Upper lobe of left lung (tissue), 6 donors: ENCODE measurements at regions not wholly inside any gene's neighbourhood (a gene's known extent, or its start where the extent isn't known, plus 50 kb on each side); places are given as distances from the start of the nearest gene placed in this dataset.

ENCODE experiments used
- ATAC-seq, 2 donors: fragments of 200-7000 bp; cut with Tn5 transposase; one replicate each; pipeline ENCODE4 v1.9.1; 2022; ENCODE audit warnings: mild to moderate bottlenecking in 2 of 2, moderate library complexity in 2 of 2; ENCODE audit not compliant: low FRiP score in 2 of 2
- DNase-seq, 2 donors: peaks; one replicate each; pipeline ENCODE4 v3.0.0-alpha.2; 2019 to 2020
- H3K27ac ChIP-seq, 4 donors: fragments of 200-600 bp; sonication (generic); one replicate each; pipeline ENCODE4 v1.5.1; 2016 to 2019
- H3K27me3 ChIP-seq, 4 donors: fragments of 200-600 bp; sonication (generic); one replicate each; pipeline ENCODE4 v1.5.1; 2017 to 2019
- H3K36me3 ChIP-seq, 4 donors: fragments of 200-600 bp; sonication (generic); one replicate each; pipeline ENCODE4 v1.5.1; 2016 to 2019
- H3K4me1 ChIP-seq, 4 donors: fragments of 200-600 bp; sonication (generic); one replicate each; pipeline ENCODE4 v1.5.1; 2018 to 2019
- H3K4me3 ChIP-seq, 4 donors: fragments of 200-600 bp; sonication (generic); one replicate each; pipeline ENCODE4 v1.5.1; 2017 to 2019; ENCODE audit warnings: mild to moderate bottlenecking in 2 of 4, moderate library complexity in 1 of 4
- H3K9me3 ChIP-seq, 4 donors: fragments of 200-600 bp; sonication (generic); one replicate each; pipeline ENCODE4 v1.5.1; 2018 to 2019
- EP300 ChIP-seq, 4 donors: sonication (generic); formaldehyde crosslinking; IDR thresholded peaks; one replicate each; pipeline ENCODE4 v1.5.1; 2017; ENCODE audit warnings: antibody characterized with exemption in 4 of 4, control low read depth in 2 of 4
- POLR2A ChIP-seq, 4 donors: fragments of 450-650 bp; IDR thresholded peaks; one replicate each; pipeline ENCODE4 v1.5.1; 2016 to 2017; ENCODE audit warnings: antibody characterized with exemption in 4 of 4, mild to moderate bottlenecking in 2 of 4
- POLR2AphosphoS5 ChIP-seq, 2 donors: sonication (generic); formaldehyde crosslinking; IDR thresholded peaks; one replicate each; pipeline ENCODE4 v1.5.1; 2017; ENCODE audit warnings: antibody characterized with exemption in 2 of 2
- WGBS, 2 donors: methylation state at CpG; one replicate each; pipeline ENCODE4 v1.1.5; 2017 to 2018; 5-methylcytosine and 5-hydroxymethylcytosine counted together
- TF ChIP-seq, protein P1 (sequence below), 6 experiments: fragments of 450-650 bp in 4 of 6; fragments of 200-600 bp in 2 of 6; sonication (generic) in 2 of 6; IDR thresholded peaks; one replicate each; pipeline ENCODE4 v1.5.1; 2016 to 2019; ENCODE audit warnings: antibody characterized with exemption in 6 of 6
- donor health status: DM: no; HTN: no; CAD: no; lungs with moderate emphysema.
- donor health status: DM: no; HTN: yes; CAD: no; lungs with severe emphysema.

DNA sequence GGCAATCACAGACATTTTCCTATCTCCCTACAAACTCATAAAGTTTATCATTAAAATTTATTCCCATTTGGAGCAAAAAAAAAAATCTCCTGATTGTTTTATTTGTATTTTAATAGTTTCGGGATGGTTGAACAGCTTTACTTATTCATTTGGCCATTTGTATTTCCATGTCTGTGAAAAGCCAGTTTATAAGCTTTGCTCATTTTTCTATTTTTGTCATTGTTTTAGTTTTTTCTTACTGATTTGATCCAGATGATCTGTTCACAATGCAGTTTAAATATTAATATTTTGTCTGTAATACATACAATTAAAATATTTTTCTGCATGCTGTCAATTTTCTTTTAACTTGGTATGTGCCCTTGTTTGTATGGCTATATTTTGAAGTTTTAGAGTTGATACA lies 65.2 kb upstream of the CCN2 start:
- H3K27ac ChIP-seq = no peak overlapping the region
- H3K4me1 ChIP-seq = no peaks in the 10 kb centered on the region
- no peaks in the 10 kb centered on the region for H3K36me3 ChIP-seq
- no peaks in the 10 kb centered on the region for H3K9me3 ChIP-seq
- 84 to 100% methylated on average over 1 of the region's 1 CpG for WGBS, 2 donors
- H3K4me3 ChIP-seq = no peak overlapping the region
- no peak for TF ChIP-seq POLR2A (IDR thresholded peaks at IDR 0.05)
- no peak for TF ChIP-seq EP300 (IDR thresholded peaks at IDR 0.05)
- no peak for TF ChIP-seq POLR2AphosphoS5 (IDR thresholded peaks at IDR 0.05)
- TF ChIP-seq, protein P1, sequence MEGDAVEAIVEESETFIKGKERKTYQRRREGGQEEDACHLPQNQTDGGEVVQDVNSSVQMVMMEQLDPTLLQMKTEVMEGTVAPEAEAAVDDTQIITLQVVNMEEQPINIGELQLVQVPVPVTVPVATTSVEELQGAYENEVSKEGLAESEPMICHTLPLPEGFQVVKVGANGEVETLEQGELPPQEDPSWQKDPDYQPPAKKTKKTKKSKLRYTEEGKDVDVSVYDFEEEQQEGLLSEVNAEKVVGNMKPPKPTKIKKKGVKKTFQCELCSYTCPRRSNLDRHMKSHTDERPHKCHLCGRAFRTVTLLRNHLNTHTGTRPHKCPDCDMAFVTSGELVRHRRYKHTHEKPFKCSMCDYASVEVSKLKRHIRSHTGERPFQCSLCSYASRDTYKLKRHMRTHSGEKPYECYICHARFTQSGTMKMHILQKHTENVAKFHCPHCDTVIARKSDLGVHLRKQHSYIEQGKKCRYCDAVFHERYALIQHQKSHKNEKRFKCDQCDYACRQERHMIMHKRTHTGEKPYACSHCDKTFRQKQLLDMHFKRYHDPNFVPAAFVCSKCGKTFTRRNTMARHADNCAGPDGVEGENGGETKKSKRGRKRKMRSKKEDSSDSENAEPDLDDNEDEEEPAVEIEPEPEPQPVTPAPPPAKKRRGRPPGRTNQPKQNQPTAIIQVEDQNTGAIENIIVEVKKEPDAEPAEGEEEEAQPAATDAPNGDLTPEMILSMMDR (IDR thresholded peaks at IDR 0.05) = no peak
- no peaks in the 10 kb centered on the region for H3K27me3 ChIP-seq
- ATAC-seq (no peak), DNase-seq (no peak)

DNA sequence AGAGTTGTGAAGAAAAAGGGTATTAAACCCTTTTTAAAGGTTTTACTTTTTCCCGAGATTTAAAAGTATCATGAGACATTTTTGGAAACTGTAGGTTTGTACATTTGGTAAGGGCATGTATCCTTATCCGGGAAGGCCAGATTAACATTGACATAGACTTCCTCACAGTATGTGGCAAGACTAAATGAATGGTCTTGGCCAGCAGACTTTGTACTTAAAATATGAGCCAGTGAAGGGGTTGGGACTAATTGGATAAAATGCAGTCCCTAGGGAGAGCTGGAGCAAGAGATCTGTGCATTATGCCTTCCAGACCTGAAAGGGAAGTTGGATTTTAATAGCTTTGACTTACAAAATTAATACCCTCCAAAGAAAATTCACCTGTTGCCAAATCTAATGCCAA lies 60.4 kb upstream of the CCN2 start:
- peak in 1 of 2 donors; percentile 69 for ATAC-seq

DNA sequence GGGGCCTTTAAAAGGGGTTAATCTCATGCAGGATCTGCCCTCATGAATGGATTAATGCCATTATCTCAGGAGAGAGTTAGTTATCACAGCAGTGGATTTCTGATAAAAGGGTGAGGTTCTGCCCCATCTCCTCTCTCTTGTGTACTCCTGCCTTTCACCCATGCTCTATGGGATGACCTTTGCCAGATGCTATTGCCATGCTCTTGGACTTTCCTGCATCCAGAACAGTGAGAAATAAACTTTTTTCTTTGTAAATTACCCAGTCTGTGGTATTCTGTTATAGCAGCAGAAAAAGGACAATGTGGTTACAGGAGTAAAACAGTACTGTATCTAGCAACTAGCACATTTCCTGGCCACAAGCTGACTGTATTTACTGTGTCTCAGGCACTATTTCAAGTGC lies 58.0 kb upstream of the CCN2 start:
- H3K27ac ChIP-seq = no peak overlapping the region
- TF ChIP-seq EP300 (IDR thresholded peaks at IDR 0.05) (no peak), POLR2AphosphoS5 (IDR thresholded peaks at IDR 0.05) (no peak), POLR2A (IDR thresholded peaks at IDR 0.05) (no peak)
- TF ChIP-seq, protein P1 (IDR thresholded peaks at IDR 0.05) = no peak

More for the DNA sequence above, 60.4 kb upstream of the CCN2 start:
- no peaks in the 10 kb centered on the region for H3K9me3 ChIP-seq
- TF ChIP-seq, protein P1 (IDR thresholded peaks at IDR 0.05) = no peak
- TF ChIP-seq POLR2AphosphoS5 (IDR thresholded peaks at IDR 0.05) (no peak), EP300 (IDR thresholded peaks at IDR 0.05) (no peak), POLR2A (IDR thresholded peaks at IDR 0.05) (no peak)
- no peak for DNase-seq
- no peak overlapping the region for H3K27ac ChIP-seq
- H3K4me3 ChIP-seq = no peak overlapping the region
- H3K27me3 ChIP-seq = no peaks in the 10 kb centered on the region
- H3K36me3 ChIP-seq = no peaks in the 10 kb centered on the region
- 68 to 79% methylated on average over 2 of the region's 2 CpGs for WGBS, 2 donors
- no peaks in the 10 kb centered on the region for H3K4me1 ChIP-seq

DNA sequence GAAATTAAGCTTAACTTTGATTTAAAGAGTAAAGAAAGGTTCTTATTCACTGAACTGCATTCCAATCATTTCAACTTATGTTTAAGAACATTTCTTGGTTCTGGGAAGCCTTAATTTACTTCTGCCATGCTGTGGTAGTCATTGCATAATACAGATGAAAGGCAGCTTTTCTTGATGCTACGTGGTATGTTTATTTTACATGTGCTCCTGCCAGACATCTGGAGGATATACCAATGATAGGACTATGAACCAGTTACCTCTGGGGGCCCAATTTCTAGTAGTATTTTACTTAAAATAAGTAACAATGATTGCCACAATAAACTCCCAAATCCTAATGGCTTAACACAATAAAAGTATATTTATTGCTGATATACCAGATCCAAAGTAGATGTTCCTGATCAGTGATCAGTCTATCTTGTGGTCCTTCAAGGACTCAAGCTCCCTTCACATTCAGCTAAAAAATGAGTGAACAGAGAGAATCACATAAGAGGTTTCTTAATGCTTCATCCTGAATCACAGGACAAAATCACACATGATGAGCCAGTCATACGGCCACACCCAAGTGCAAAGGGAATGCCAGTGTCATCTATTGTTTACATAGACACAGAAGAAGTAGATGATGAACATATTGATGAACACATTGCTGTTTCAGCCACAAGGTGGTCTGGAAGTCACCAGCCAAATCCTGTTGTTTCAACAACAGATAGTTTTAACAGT lies 56.5 kb upstream of the CCN2 start:
- Histone ChIP-seq H3K4me3 (no peak overlapping the region), H3K9me3 (peaks cover 0 to 6% (median 1%) of the 10 kb centered on the region in 4 donors), H3K36me3 (no peaks in the 10 kb centered on the region), H3K27me3 (no peaks in the 10 kb centered on the region), H3K4me1 (no peaks in the 10 kb centered on the region), H3K27ac (no peak overlapping the region)
- ATAC-seq = no peak
- WGBS, 2 donors = 69 to 71% methylated on average over 2 of the region's 2 CpGs
- DNase-seq = no peak
- no peak for TF ChIP-seq EP300 (IDR thresholded peaks at IDR 0.05)
- no peak for TF ChIP-seq POLR2A (IDR thresholded peaks at IDR 0.05)
- no peak for TF ChIP-seq POLR2AphosphoS5 (IDR thresholded peaks at IDR 0.05)
- TF ChIP-seq, protein P1 (IDR thresholded peaks at IDR 0.05) = no peak

More for the DNA sequence above, 58.0 kb upstream of the CCN2 start:
- Histone ChIP-seq H3K4me1 (no peaks in the 10 kb centered on the region), H3K4me3 (no peak overlapping the region), H3K27me3 (no peaks in the 10 kb centered on the region), H3K9me3 (no peaks in the 10 kb centered on the region), H3K36me3 (no peaks in the 10 kb centered on the region)
- DNase-seq (no peak), ATAC-seq (no peak)

DNA sequence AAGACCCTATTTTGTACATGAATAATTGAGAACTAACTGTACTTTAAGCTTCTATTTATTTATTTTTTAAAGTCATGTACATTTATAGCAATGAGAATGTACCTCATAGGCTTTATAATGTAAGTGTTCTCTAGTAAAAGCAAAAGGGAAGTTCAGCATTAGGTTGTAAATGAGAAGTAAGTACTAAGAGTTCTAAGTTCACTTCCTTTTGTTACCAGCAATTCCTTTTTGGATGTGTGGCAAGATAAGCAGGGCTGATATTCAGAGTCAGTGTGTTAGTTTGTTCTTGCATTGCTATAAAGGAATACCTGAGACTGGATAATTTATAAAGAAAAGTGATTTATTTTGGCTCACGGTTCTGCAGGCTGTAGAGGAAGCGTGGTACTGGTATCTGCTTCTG lies 54.0 kb upstream of the CCN2 start:
- TF ChIP-seq POLR2AphosphoS5 (IDR thresholded peaks at IDR 0.05) = no peak
- TF ChIP-seq POLR2A (IDR thresholded peaks at IDR 0.05) = no peak
- no peak for TF ChIP-seq EP300 (IDR thresholded peaks at IDR 0.05)
- Histone ChIP-seq H3K9me3 (peaks cover 0 to 6% (median 1%) of the 10 kb centered on the region in 4 donors), H3K27me3 (no peaks in the 10 kb centered on the region), H3K4me3 (no peak overlapping the region), H3K27ac (no peak overlapping the region), H3K36me3 (no peaks in the 10 kb centered on the region), H3K4me1 (no peaks in the 10 kb centered on the region)
- ATAC-seq (no peak), DNase-seq (no peak)
- WGBS, 2 donors = 55 to 65% methylated on average over 2 of the region's 2 CpGs
